ENCODE measurements at regions not wholly inside any gene's neighbourhood (a gene's known extent, or its start where the extent isn't known, plus 50 kb on each side); places are given as distances from the start of the nearest gene placed in this dataset.

DNA sequence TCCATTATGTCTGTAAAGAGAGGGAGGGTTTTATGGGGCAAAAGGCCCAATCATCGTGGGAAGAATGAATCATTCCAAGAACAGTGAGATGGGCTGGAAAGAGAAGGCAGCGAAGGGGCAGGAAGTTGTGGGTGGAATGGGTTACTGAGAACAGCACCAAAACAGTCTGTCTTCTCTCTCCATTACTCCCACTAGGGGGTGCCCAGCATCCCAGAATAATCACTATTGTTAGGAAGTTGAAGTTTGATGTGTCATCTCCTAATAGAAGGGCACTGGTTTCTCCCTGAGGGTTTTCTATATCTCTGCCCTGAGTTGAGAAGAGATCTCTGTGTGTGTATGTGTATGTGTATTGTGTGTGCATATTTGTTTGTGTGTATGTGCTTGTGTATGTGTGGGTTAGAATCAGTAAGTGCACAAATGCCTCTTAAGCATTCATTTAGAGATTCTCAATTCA lies 76.6 kb upstream of the MAP4K3 start:
- TF ChIP-seq, protein P1, sequence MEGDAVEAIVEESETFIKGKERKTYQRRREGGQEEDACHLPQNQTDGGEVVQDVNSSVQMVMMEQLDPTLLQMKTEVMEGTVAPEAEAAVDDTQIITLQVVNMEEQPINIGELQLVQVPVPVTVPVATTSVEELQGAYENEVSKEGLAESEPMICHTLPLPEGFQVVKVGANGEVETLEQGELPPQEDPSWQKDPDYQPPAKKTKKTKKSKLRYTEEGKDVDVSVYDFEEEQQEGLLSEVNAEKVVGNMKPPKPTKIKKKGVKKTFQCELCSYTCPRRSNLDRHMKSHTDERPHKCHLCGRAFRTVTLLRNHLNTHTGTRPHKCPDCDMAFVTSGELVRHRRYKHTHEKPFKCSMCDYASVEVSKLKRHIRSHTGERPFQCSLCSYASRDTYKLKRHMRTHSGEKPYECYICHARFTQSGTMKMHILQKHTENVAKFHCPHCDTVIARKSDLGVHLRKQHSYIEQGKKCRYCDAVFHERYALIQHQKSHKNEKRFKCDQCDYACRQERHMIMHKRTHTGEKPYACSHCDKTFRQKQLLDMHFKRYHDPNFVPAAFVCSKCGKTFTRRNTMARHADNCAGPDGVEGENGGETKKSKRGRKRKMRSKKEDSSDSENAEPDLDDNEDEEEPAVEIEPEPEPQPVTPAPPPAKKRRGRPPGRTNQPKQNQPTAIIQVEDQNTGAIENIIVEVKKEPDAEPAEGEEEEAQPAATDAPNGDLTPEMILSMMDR (conservative IDR thresholded peaks at IDR 0.05; ENCODE audit: low read length), result peak; percentile 78
- TF ChIP-seq EZH2phosphoT487 (IDR thresholded peaks at IDR 0.05; ENCODE audit: borderline replicate concordance, low read depth, low read length), result no peak
